Ovary (tissue), 7 donors: ENCODE measurements at regions not wholly inside any gene's neighbourhood (a gene's known extent, or its start where the extent isn't known, plus 50 kb on each side); places are given as distances from the start of the nearest gene placed in this dataset.
"Not testable (repeated sequence)": the region's sequence is repeated elsewhere in the genome, so short reads cannot be mapped to it uniquely, and the experiment has no call there.

Experiments used
- DNase-seq, 5 donors: peaks; one replicate each; pipeline ENCODE4 v3.0.0-alpha.2; 2019 to 2020
- H3K27ac ChIP-seq, 2 donors: fragments of 200-600 bp; one replicate each; pipeline versions ENCODE4 v1.5.1 to v1.8.0; 2019 to 2022
- H3K27me3 ChIP-seq: fragments of 200-600 bp; one replicate; pipeline ENCODE4 v1.8.0; 2022
- H3K36me3 ChIP-seq: fragments of 200-600 bp; sonication (generic); one replicate; pipeline ENCODE4 v1.5.1; 2019
- H3K4me1 ChIP-seq: one replicate; pipeline ENCODE4 v1.8.1; 2013; ENCODE audit warnings: mild to moderate bottlenecking, moderate library complexity; ENCODE audit not compliant: insufficient read depth
- H3K4me3 ChIP-seq: fragments of 200-600 bp; sonication (generic); one replicate; pipeline ENCODE4 v1.5.1; 2017
- H3K9me3 ChIP-seq, 2 donors: fragments of 200-600 bp in 1 of 2; sonication (generic) in 1 of 2; one replicate each; pipeline versions ENCODE4 v1.5.1 to v1.8.1; 2013 to 2019; ENCODE audit warnings: mild to moderate bottlenecking in 1 of 2, moderate library complexity in 1 of 2
- CTCF ChIP-seq, 3 donors: fragments of 450-650 bp in 2 of 3; fragments of 200-600 bp in 1 of 3; IDR thresholded peaks; one replicate each; pipeline versions ENCODE4 v1.5.1 to v1.8.0; 2016 to 2022; ENCODE audit warnings: antibody characterized with exemption in 3 of 3, mild to moderate bottlenecking in 1 of 3
- EP300 ChIP-seq: sonication (generic); formaldehyde crosslinking; IDR thresholded peaks from one replicate; pipeline ENCODE4 v1.6.1; 2017; ENCODE audit warnings: antibody characterized with exemption
- POLR2A ChIP-seq: fragments of 450-650 bp; IDR thresholded peaks from one replicate; pipeline ENCODE4 v1.6.1; 2017; ENCODE audit warnings: antibody characterized with exemption, mild to moderate bottlenecking, moderate library complexity
- WGBS, 3 donors: extraction: QIAGEN DNeasy Blood & Tissue Kit in 1 of 3; methylation state at CpG; one replicate each; pipeline versions ENCODE4 v1.1.5 to v1.1.7; 2013 to 2017; 5-methylcytosine and 5-hydroxymethylcytosine counted together
- intact Hi-C, 4 donors: fragments of 100-400 bp; cut with DNase I; formaldehyde crosslinking; loops; one replicate each; pipeline versions ENCODE4 v1.11.0 to v1.15.1; 2022 to 2023
- donor health status: DM: no; HTN: no; CAD: no; lungs with moderate emphysema.
- donor health status: DM: no; HTN: no; CAD: no.
- donor health status: Bipolar disorder and iron deficiency.
- donor health status: DM: no; HTN: no; CAD: no.
- donor health status: DM: yes; HTN: yes; CAD: no.

- 10 to 25% (median 23%) methylated on average over 2 of the region's 2 CpGs for WGBS, 3 donors
- no peak overlapping the region for H3K4me3 ChIP-seq
- no peaks in the 10 kb centered on the region for H3K36me3 ChIP-seq
- H3K27ac ChIP-seq: no peak overlapping the region
- intact Hi-C loops: no loop called here
- no peaks in the 10 kb centered on the region for H3K9me3 ChIP-seq
- TF ChIP-seq CTCF (IDR thresholded peaks at IDR 0.05) (no peak), EP300 (no peak), POLR2A (no peak)
- H3K27me3 ChIP-seq: no peaks in the 10 kb centered on the region
- DNase-seq: no peak
- peaks cover 2% of the 10 kb centered on the region for H3K4me1 ChIP-seq
These were observed 172.5 kb downstream of the PCDH18 start for GRCh38 chr4:137359691-137360315.

GRCh38 chr4:137354562-137354961 lies 177.7 kb downstream of the PCDH18 start:
- H3K4me1 ChIP-seq, H3K27ac ChIP-seq, intact Hi-C loops, H3K27me3 ChIP-seq, H3K4me3 ChIP-seq, H3K36me3 ChIP-seq, H3K9me3 ChIP-seq, DNase-seq: not testable (repeated sequence)
- 92 to 96% (median 94%) methylated on average over 2 of the region's 2 CpGs for WGBS, 3 donors

GRCh38 chr4:137347371-137347770 lies 184.9 kb downstream of the PCDH18 start:
- Histone ChIP-seq H3K36me3 (no peaks in the 10 kb centered on the region), H3K27ac (no peak overlapping the region), H3K27me3 (no peaks in the 10 kb centered on the region), H3K4me3 (no peak overlapping the region), H3K4me1 (no peaks in the 10 kb centered on the region), H3K9me3 (no peaks in the 10 kb centered on the region)
- WGBS, 3 donors: 15 to 49% (median 47%) methylated on average over 2 of the region's 2 CpGs
- no peak for DNase-seq
- no peak for TF ChIP-seq EP300
- no peak for TF ChIP-seq POLR2A
- no peak for TF ChIP-seq CTCF (IDR thresholded peaks at IDR 0.05)
- intact Hi-C loops: no loop called here

- DNase-seq: no peak
- TF ChIP-seq EP300: no peak
- TF ChIP-seq CTCF (IDR thresholded peaks at IDR 0.05): no peak
- TF ChIP-seq POLR2A: no peak
- intact Hi-C loops: no loop called here
- no peaks in the 10 kb centered on the region for H3K36me3 ChIP-seq
- no peak overlapping the region for H3K27ac ChIP-seq
- no peaks in the 10 kb centered on the region for H3K9me3 ChIP-seq
- H3K4me3 ChIP-seq: no peak overlapping the region
- H3K4me1 ChIP-seq: no peaks in the 10 kb centered on the region
- no peaks in the 10 kb centered on the region for H3K27me3 ChIP-seq
- 69 to 93% (median 91%) methylated on average over 1 of the region's 1 CpG for WGBS, 3 donors
These were observed 186.7 kb downstream of the PCDH18 start for GRCh38 chr4:137345597-137345996.

GRCh38 chr4:137343221-137343620 lies 189.1 kb downstream of the PCDH18 start:
- Histone ChIP-seq H3K27ac (no peak overlapping the region), H3K4me3 (no peak overlapping the region)
- no peak for DNase-seq

More at GRCh38 chr4:137343221-137343620, 189.1 kb downstream of the PCDH18 start:
- intact Hi-C loops: no loop called here
- no peaks in the 10 kb centered on the region for H3K36me3 ChIP-seq
- WGBS, 3 donors: 85 to 86% (median 86%) methylated on average over 8 of the region's 8 CpGs
- no peaks in the 10 kb centered on the region for H3K4me1 ChIP-seq
- H3K9me3 ChIP-seq: no peaks in the 10 kb centered on the region
- no peaks in the 10 kb centered on the region for H3K27me3 ChIP-seq
- TF ChIP-seq POLR2A (no peak), CTCF (IDR thresholded peaks at IDR 0.05) (no peak), EP300 (no peak)
